DMS53 treated with DMSO at 0.1 percent for 48 hours (cell line): ENCODE measurements at regions not wholly inside any gene's neighbourhood (a gene's known extent, or its start where the extent isn't known, plus 50 kb on each side); places are given as distances from the start of the nearest gene placed in this dataset.
A peak's percentile ranks its signal among the peaks of the same experiment; 100 is the strongest.
"Not testable (repeated sequence)": the region's sequence is repeated elsewhere in the genome, so short reads cannot be mapped to it uniquely, and the experiment has no call there.

Source experiments
- DNase-seq: peaks from one replicate; lab custom pipeline; 2025; ENCODE audit not compliant: unreplicated experiment; lab: John Stamatoyannopoulos, UW

DNA sequence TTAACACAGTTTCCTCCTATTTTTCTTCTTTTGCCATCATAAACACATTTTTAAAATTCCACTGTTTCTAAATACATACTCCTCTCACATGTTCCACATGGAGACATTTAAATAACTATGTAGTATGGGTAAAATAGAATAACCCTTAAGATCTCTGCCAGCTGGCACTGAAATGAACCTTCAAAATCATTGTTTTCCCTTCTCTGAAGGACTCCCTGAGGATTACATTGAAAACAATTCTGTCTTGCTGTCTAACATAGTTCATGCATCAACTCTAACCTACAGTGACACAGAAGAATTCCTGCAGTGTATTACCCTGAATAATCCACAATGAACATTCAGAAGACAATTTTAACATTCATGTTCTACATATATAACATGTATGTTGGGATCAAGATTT is 1361.8 kb upstream of the CITED2 start:
- no peak for DNase-seq

DNA sequence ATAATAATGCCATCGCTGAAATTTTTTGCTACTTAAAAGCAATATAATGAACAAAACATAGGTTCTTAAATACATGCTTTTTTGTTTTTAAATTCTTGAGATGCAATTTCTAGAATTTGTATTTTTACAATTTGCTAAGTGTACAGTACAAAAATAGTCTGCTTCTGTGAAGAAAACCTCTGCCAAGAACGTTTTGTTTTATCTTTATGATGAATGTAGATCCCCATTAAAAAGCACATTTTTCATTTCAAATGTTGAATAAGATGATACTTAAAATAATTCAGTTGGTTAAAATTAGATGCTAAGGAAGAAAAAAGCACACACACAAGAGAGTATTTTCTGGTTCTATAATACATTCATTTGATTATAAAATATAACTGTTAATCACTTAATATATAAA is 1358.5 kb upstream of the CITED2 start:
- no peak for DNase-seq

DNA sequence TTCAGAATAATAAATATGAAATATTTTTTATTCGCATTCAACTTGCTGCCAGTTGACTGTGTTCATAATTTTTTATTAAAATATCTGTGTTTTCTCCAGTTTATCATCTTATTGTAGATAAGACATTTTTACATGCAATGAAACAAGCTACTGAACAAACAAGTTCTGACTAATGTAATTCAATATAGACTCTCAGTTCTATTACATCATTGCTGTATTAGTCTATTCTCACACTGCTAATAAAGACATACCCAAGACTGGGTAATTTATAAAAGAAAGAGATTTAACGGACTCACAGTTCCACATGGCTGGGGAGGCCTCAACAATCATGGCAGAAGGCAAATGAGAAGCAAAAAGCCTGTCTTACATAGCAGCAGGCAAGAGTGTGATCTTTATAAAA is 1357.7 kb upstream of the CITED2 start:
- no peak for DNase-seq

DNA sequence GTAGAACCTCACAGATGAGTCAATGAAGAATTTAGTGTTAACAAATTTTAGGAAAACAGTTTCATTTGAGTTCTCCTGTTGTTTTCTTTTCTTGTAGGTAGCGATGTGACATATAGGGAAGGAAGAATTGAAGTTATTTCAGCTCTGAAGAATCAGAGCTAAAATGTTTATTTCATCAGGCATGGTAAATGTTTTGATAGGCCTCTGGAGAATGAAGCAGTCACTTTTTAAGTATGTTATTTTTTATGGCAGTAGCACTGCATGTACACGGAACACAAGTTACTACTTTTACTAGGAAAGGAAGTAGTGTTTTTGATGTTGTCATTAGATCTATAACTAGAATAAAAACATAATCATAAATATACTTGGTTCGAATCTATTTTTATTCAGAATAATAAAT is 1357.3 kb upstream of the CITED2 start:
- no peak for DNase-seq

DNA sequence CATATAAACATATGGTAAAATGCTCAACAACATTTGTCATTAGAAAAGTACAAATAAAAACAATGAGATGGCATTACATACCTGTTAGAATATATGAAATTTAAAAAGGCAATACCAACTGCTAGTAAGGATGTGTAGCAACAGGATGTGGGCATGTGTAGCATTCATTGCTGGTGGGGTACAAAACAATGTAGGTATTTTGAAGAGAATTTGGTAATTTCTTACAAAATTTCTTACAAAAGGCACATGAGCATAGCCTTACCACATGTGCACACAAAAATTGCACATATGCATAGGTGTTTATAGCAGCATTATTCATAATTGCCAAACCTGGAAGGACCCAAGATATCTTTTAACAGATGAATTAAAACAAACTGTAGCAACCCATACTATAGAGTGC is 1355.1 kb upstream of the CITED2 start:
- no peak for DNase-seq

DNA sequence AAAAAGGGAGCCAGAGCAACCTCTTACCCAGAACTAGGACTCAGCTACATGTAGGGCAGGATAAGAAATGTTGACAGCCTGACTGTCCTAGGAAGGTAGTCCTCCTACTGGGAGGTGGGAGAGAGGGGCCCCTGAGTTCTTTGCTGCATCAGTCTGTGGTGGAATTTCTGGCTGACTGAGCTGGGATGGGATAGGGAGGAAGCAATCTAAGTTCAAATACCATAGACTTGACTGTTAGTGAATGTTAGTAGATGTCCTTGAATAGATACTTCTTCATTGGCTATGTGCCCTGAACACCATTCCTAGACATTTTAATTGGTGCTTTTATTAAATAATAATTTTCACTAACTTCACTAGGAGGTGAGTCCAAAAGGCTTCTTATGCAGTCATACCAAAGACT is 1343.6 kb upstream of the CITED2 start:
- no peak for DNase-seq

DNA sequence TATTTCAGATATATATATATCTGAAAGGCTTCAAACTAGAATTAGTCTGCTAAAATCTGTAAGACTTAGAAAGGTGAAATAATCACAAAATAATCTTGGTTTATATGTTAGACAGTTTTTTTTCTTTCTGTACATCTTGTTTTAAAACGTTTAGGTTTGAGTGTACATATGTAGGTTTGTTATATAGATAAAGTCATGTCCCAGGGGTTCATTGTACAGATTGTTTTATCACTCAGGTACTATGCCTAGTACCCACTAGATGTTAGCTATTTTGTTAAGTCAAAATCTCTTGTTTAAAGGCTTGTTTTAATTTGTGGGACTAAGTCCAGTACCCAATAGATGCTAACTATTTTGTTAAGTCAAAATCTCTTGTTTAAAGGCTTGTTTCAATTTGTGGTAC is 1339.0 kb upstream of the CITED2 start:
- DNase-seq, result no peak

DNA sequence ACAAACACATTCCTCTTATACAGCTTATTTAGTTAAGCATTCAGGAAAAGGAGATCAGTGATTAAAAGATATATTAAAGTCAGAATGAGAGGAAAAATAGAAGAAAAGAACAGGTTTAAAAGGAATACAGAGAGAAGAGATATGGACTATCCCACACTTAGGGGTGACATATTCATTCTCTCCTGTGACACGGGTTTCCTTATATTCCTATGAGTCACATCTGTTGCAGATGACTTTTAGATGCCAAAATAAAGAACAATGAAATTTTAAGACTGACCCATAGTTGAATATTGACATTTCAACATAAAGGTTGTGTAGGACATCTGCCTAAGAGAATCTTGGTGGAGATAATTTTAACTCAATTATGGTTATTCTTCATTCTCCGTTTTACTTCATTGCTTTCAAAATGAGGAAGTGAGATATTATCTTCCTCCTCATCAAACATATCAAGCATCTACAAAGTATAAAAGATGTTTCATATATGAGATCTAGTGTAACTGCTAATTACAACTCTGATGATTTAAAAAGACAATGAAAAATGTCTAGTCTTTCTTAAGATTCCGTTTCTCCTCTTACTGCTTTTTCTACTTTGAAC is 1336.7 kb upstream of the CITED2 start:
- DNase-seq, result no peak

DNA sequence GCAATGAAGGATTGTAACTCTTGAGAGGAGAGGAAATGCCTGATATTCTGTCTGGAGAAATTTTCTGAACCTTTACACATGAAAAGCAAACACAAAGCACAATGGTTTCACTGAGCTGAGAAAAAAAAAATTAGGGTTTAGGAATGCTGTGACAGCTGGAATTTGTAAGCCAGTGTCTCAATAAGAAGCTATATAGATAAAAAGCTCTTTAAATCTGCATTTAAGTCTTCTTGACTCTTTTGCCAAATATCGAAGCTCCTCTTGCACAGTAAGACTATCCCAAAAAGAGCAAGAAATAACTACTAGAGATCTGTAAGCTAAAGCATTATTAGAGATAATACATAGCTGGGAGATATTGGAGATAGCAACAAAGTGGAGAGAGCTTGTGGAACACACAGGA is 1334.0 kb upstream of the CITED2 start:
- DNase-seq, result no peak

DNA sequence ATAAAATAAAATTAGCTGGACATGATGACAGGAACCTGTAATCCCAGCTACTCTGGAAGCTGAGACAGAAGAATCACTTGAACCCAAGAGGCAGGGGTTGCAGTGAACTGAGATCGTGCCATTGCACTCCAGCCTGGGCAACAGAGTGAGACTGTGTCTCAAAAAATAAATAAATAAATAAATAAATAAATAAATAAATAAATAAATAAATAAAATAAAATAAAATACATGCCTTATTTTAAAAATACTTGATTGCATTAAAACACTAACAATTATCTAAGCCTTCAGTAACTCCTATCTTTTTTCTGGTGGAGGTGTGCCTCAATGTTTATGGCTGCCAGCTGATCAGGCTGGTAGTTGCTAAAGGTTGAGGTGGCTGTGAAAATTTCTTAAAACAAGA is 1329.6 kb upstream of the CITED2 start:
- not testable (repeated sequence) for DNase-seq

DNA sequence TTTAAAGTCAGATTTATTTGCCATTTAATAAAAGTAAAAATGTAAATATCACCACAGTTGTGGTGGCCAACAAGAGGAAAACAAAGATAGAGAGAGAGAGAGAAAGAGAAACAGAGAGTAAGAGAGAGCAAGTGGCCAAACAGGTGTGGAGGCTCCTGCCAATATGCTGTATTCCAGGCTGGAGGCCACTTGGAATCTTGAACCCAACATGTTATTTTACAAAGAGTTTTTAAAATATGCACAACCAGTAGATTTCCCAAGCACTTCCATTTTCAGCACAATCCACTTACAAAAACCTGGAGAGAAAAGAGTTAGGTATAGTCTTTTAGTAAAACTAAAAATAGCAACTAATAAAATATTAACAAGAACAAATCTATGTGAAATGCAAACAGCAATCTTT is 1323.1 kb upstream of the CITED2 start:
- DNase-seq, result no peak

DNA sequence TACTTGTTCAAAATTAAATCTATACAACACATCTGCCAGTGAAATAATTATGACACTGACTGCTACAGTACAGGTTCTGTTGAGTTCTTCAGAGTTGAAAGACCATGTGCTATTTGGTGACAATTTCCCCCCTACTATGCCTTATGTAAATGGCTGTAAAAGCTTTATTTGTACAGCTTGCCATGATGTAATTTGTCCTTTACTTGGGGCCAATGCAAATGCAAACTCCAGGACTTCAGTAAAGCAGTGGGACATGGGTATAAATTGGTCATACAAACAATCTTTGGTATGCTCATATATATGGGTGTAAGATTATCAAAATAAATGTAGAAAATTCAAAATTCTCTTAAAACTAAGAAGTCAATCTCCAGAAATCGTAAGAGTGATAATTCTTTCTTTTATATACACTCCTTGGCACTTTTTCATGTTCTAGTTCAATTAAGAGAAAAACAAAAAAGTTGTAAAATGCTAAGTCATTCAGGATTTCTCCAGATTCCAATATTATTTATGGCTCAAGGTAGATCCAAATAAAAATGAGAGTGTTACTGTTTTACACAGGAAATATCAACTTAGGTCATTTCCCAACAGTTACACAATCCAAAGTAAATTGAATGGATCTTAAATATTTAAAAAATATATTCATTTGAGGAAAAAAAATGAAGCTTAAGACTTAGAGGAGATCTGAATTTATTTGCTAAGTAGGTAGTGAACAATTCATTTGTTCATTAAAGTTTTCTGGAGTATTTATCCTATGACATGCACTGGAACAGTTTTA is 1310.5 kb upstream of the CITED2 start:
- peak; percentile 55 for DNase-seq

DNA sequence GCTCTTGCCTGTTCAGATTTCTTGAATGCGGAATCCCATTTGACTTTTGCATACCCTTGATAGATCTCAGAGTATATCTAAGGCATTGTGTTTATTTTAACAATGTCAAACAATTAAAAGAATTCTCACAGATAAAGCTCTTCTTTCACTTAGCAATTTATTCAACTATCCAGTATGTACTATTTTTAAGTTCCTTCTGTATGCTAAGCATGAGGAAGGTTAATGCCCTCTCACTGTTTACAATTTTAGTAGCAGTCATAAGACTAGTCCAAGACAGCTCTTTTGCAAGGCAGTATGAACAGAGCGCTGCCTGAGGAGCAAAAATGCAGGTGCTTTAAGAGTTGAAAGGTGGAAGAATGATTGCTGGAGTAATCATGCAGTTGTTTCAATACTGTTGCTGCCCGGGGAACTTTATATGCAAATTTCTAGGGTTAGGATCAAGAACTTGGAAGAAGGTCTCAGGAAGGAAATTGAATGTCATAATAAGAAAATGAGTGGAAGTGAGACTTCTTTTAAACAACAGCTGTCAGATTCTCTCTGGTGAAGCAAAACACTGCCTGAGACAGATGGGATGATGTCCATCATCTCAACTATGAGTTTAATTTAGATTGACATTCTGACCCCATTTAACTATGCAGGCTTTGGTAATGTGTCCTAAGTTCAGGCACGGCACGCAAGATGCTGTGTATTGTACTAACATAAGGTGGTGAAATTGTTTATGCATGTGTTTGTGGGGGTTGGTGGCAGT is 1303.5 kb upstream of the CITED2 start:
- DNase-seq, result no peak

DNA sequence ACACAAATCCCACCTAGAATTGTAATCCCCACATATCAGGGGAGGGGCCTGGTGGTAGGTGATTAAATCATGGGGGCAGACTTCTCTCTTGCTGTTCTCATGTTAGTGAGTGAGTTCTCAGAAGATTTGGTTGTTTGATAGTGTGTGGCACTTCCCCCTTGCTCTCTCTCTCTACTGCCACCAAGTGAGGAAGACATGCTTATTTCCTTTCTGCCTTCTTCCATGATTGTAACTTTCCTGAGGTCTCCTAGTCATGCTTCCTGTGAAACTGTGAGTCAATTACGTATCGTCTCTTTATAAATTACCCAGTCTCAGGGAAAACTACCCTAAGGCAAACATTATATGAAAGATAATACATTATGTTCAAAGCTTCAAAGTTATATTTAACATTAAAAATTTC is 1297.5 kb upstream of the CITED2 start:
- no peak for DNase-seq

DNA sequence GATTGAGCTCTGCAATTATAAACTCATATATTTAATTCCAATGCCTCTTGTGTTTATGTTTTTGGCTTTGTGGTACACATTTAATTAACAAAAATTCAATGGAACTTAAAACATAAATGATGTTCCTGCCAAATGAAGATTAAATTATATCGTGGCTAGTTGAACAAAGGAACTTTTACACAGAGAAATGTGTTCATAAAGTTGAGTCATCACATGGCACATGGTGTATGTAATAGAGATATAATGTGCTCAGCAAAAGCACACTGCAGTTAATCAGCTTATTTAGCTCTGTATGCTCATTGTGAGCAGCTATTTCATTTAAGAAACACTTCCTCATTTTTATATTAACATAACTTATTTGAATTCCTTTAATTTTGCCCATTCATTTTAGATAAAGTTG is 1295.6 kb upstream of the CITED2 start:
- no peak for DNase-seq

DNA sequence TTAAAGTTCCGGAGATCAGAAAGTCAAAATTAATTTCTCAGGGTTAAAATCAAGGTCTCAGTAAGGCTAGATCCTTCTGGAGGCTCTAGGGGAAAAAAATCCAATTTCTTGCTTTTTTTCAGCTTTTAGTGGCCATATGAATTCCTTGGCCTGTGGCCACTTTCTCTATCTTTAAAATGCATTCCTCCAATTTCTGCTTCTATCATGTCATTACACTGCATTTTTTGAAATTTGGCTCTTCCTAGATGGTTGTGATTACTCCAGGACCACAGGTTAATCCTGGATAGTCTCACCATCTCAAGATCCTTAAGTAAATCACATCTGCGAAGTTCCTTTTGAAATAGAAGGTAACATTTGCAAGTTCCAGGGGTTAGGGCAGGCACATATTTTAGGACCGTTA is 1294.9 kb upstream of the CITED2 start:
- no peak for DNase-seq

DNA sequence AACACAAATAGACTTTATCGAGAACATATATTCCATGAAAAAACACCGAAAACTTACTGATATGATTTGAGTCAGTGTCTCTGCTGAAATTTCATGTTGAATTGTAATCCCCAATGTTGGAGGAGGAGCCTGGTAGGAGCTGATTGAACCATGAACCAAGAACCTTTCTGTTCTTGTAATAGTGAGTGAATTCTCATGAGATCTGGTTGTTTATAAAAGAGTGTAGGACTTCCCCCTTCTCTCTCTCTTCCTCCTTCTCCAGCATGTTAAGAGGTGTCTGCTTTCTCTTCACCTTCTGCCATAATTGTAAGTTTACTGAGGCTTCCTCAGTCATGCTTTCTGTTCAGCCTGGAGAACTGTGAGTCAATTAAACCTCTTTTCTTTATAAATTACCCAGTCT is 1289.3 kb upstream of the CITED2 start:
- no peak for DNase-seq

DNA sequence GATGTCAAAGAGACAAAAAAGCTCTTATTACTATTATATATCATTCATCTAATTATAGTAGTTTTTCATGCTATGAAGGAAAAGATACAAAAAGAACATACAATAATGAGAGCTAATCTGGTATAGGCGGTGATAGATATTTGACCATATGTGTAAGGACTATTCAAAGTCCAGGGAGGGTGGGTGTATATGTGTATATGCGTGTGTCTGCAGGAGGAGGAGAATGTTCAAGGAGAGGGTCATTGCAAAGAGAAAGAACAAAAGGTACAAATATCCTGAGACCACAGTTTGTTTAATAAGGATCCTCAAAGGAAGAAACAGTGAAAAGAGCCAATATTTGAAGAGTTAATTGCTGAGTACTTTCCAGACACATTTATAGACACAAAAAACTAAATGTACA is 1288.6 kb upstream of the CITED2 start:
- DNase-seq, result no peak

DNA sequence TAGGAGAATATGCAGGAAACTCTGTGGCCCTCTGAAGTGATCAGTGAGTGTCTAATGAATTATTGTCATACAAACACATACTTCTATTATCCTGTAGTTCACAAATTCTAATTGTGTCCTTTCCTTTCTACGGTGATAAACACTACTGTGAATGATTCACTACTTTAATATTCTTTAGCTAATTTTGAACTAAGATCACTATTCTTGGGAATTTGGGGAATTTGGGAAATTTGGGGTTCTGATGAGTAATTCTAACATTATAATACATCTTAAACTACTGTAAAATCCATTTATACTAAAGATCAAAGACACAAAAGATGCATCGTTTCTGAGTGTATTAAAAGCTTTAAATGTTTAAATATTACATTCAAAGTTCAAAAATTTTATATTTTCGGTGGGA is 1287.2 kb upstream of the CITED2 start:
- DNase-seq, result no peak

DNA sequence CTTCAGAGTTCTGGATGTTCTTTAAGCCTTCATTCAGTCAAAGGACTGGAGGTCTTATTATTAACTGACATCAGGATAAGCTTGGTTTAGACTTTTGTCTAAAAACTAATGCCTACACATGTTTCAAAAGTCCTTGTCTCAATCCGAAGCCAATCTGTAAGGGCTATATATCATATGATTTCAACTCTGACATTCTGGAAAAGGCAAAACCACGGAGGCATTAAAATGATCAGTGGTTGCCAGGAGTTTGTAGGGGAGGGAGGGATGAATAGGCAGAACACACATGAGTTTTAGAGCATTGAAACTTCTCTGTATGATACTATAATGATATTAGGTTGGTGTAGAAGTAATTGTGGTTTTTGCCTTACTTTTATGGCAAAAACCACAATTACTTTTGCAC is 1285.8 kb upstream of the CITED2 start:
- no peak for DNase-seq

DNA sequence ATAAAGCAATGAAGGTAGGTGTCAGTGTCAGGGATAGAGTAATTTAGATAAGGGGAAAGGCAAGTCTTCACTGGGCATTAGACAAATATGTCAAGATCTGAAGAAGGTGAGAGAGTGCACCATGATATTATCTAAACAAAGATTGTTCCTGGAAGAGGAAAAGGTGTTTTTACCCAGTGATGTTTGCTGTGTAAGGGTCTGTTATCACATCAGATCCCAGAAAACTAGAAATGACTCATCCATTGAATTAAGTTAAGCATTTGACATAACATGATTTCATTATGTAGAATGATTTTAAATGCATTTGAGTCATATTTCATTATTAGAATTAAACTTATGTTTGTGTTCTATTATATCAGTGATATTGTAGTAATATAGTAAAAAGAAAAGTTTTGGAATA is 1279.5 kb upstream of the CITED2 start:
- DNase-seq, result peak; percentile 4

DNA sequence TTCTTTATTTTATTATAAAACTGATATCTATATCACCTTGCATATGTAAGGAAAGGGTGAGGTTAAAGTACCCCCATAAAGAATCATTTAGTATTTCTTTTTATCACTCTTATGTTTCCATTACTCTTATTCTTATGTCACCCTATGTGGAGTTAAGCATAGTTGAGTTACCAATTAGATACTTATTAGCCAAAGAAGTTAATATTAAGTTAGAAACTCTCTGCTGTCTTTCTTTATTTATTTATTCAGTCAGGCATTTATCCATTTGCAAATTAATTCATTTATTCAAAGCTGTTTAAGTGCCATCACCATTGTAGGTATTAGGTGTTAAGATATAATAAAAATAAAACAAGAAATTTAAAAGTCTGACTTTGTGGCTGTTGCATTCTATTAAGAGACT is 1279.1 kb upstream of the CITED2 start:
- DNase-seq, result no peak
